K562 (cell line): ENCODE measurements at regions not wholly inside any gene's neighbourhood (a gene's known extent, or its start where the extent isn't known, plus 50 kb on each side); places are given as distances from the start of the nearest gene placed in this dataset.

ENCODE experiments used
- ATAC-seq: fragments of 200-7000 bp; cut with Tn5 transposase; 3 replicates; pipeline ENCODE4 v1.9.1; 2020; ENCODE audit warnings: moderate library complexity
- BruUV-seq: library from RNA; stranded (reverse); fragments of 400-500 nt; replicated peaks from 2 replicates; lab custom pipeline; 2021; lab: Mats Ljungman, UMichigan
- CTCF ChIA-PET: fragments of 300-600 bp; formaldehyde crosslinking; extraction: SDS; loops from one replicate; lab custom pipeline; 2021; ENCODE audit warnings: low intra/inter-chr PET ratio; lab: Yijun Ruan, JAX
- POLR2A ChIA-PET: fragments of 300-600, 350-650 bp; sonication (Branson Sonifier 250); formaldehyde crosslinking; extraction: SDS; loops from one replicate; lab custom pipeline; 2021; ENCODE audit warnings: antibody characterized with exemption, inconsistent platforms; lab: Yijun Ruan, JAX
- DNase-seq, 4 experiments: peaks; one replicate each; pipeline versions ENCODE4 v3.0.0 to v3.0.0-alpha.2; 2011 to 2018; ENCODE audit warnings: low spot score in 3 of 4, mixed read lengths in 3 of 4; ENCODE audit errors: extremely low read depth in 1 of 4
- FAIRE-seq: peaks from 2 replicates; lab custom pipeline; 2011; peaks lifted over from hg19 to GRCh38; lab: Jason Lieb, UNC
- H2AFZ ChIP-seq: 2 replicates; pipeline ENCODE4 v1.6.0; 2011; ENCODE audit warnings: low read depth, low read length, control low read depth, inconsistent platforms
- H3K27ac ChIP-seq: fragments of 200-600 bp; 3 replicates; pipeline ENCODE4 v1.8.0; 2011; ENCODE audit warnings: low read depth, mild to moderate bottlenecking, control low read depth, inconsistent platforms, low read length, moderate library complexity, mixed read lengths; ENCODE audit errors: extremely low read depth
- H3K27me3 ChIP-seq, 2 experiments: fragments of 300-600 bp in 1 of 2; 2 replicates in 1 of 2; 3 replicates in 1 of 2; pipeline versions ENCODE4 v1.6.0 to v1.8.0; 2011; ENCODE audit warnings: inconsistent platforms in 2 of 2, low read length in 2 of 2, mild to moderate bottlenecking in 1 of 2, mixed read lengths in 1 of 2, moderate library complexity in 1 of 2; ENCODE audit not compliant: control insufficient read depth in 2 of 2, insufficient read depth in 2 of 2
- H3K36me3 ChIP-seq: fragments of 300-600 bp; 3 replicates; pipeline ENCODE4 v1.8.0; 2011; ENCODE audit warnings: mild to moderate bottlenecking, low read length, inconsistent platforms; ENCODE audit not compliant: control insufficient read depth, insufficient read depth
- H3K4me1 ChIP-seq, 2 experiments: fragments of 200-600 bp in 1 of 2; replicated peaks in 1 of 2; 2 replicates in 1 of 2; 3 replicates in 1 of 2; pipeline versions ENCODE4 v1.5.1 to v1.8.0; 2011; ENCODE audit warnings: inconsistent platforms in 2 of 2, low read length in 2 of 2, mild to moderate bottlenecking in 1 of 2, mixed read lengths in 1 of 2, moderate library complexity in 1 of 2; ENCODE audit not compliant: control insufficient read depth in 2 of 2, insufficient read depth in 2 of 2
- H3K4me2 ChIP-seq: 2 replicates; pipeline ENCODE4 v1.6.1; 2011; ENCODE audit warnings: low read length, control low read depth, inconsistent platforms, mixed read lengths; ENCODE audit not compliant: insufficient read depth
- H3K4me3 ChIP-seq: fragments of 200-600 bp; sonication (generic), shearing (Covaris generic); 2 replicates; pipeline ENCODE4 v1.5.1; 2016; ENCODE audit warnings: control low read depth, inconsistent platforms
- H3K79me2 ChIP-seq: fragments of 200-600 bp; 3 replicates; pipeline ENCODE4 v1.8.0; 2011; ENCODE audit warnings: low read length, inconsistent platforms; ENCODE audit not compliant: control insufficient read depth, insufficient read depth
- H3K9ac ChIP-seq, 2 experiments: 2 replicates each; pipeline versions ENCODE4 v1.6.0 to v1.6.1; 2011; ENCODE audit warnings: low read depth in 2 of 2, low read length in 2 of 2, control low read depth in 1 of 2, inconsistent platforms in 1 of 2, mild to moderate bottlenecking in 1 of 2, mixed read lengths in 1 of 2; ENCODE audit not compliant: insufficient read depth in 1 of 2
- H3K9me1 ChIP-seq: one replicate; pipeline ENCODE4 v1.6.0; 2011; ENCODE audit warnings: inconsistent platforms, mild to moderate bottlenecking, low read length, moderate library complexity; ENCODE audit not compliant: control insufficient read depth, insufficient read depth
- H3K9me3 ChIP-seq: replicated peaks from 2 replicates; pipeline ENCODE4 v1.5.1; 2011; ENCODE audit warnings: low read depth, low read length, inconsistent platforms; ENCODE audit not compliant: control insufficient read depth, insufficient read depth
- H4K20me1 ChIP-seq: replicated peaks from 2 replicates; pipeline ENCODE4 v1.6.1; 2011; ENCODE audit warnings: low read length, inconsistent platforms, mixed read lengths; ENCODE audit not compliant: control insufficient read depth, insufficient read depth
- ARID2 ChIP-seq: fragments of 450-650 bp; IDR thresholded peaks from 2 replicates; pipeline ENCODE4 v1.6.1; 2017; ENCODE audit warnings: antibody characterized with exemption, mild to moderate bottlenecking
- ELF4 ChIP-seq: fragments of 450-650 bp; formaldehyde crosslinking; IDR thresholded peaks from 2 replicates; pipeline ENCODE4 v1.4.0; 2022; ENCODE audit warnings: missing genetic modification characterization
- KAT8 ChIP-seq: fragments of 450-650 bp; IDR thresholded peaks from 2 replicates; pipeline ENCODE4 v1.6.1; 2016; ENCODE audit warnings: low read depth, mild to moderate bottlenecking
- KLF10 ChIP-seq: fragments of 250-450 bp; sonication (Bioruptor Pico); IDR thresholded peaks from 2 replicates; pipeline ENCODE4 v1.6.1; 2021; ENCODE audit warnings: matching md5 sums
- ZFP1 ChIP-seq: fragments of 450-650 bp; formaldehyde crosslinking; IDR thresholded peaks from 2 replicates; pipeline ENCODE4 v1.4.0; 2020; ENCODE audit warnings: mild to moderate bottlenecking, mixed read lengths
- ZNF174 ChIP-seq: fragments of 250-450 bp; sonication (Bioruptor Pico); IDR thresholded peaks from 2 replicates; pipeline ENCODE4 v1.4.0; 2020; ENCODE audit warnings: mild to moderate bottlenecking
- ZNF23 ChIP-seq: fragments of 250-450 bp; sonication (Bioruptor Pico); IDR thresholded peaks from 2 replicates; pipeline ENCODE4 v1.4.0; 2020; ENCODE audit warnings: mild to moderate bottlenecking
- WGBS: fragments of 100-300 bp; shearing (Covaris generic); methylation state at CpG from one replicate; pipeline ENCODE4 v1.1.6; 2016; ENCODE audit warnings: low coverage, mixed read lengths; ENCODE audit not compliant: insufficient coverage; ENCODE audit errors: missing lambda C conversion rate; 5-methylcytosine and 5-hydroxymethylcytosine counted together
- in situ Hi-C: fragments of 300-500 bp; cut with MboI; formaldehyde crosslinking; loops from 4 replicates; pipeline ENCODE4 v1.15.0; 2018; ENCODE audit warnings: inconsistent platforms, mixed read lengths
- intact Hi-C: fragments of 100-400 bp; cut with micrococcal nuclease; formaldehyde crosslinking; loops from 2 replicates; pipeline ENCODE4 v1.14.2; 2022
- TF ChIP-seq, protein P1 (sequence below), 2 experiments: fragments of 250-450 bp in 1 of 2; fragments of 450-650 bp in 1 of 2; sonication (Bioruptor Pico) in 1 of 2; IDR thresholded peaks; 2 replicates each; pipeline versions ENCODE4 v1.6.1 to v1.8.0; 2016 to 2021; ENCODE audit warnings: mild to moderate bottlenecking in 2 of 2, moderate library complexity in 2 of 2, missing compliant biosample characterization in 1 of 2, missing genetic modification characterization in 1 of 2
- TF ChIP-seq, protein P2 (sequence below): fragments of 450-650 bp; formaldehyde crosslinking; IDR thresholded peaks from 2 replicates; pipeline ENCODE4 v1.4.0; 2020; ENCODE audit warnings: mild to moderate bottlenecking, mixed read lengths
- TF ChIP-seq, protein P3 (sequence below), 2 experiments: fragments of 450-650 bp in 1 of 2; IDR thresholded peaks; 2 replicates each; pipeline ENCODE4 v1.6.1; 2011 to 2017; ENCODE audit warnings: low read depth in 2 of 2, antibody characterized with exemption in 1 of 2, borderline replicate concordance in 1 of 2, low read length in 1 of 2, mild to moderate bottlenecking in 1 of 2, mixed read lengths in 1 of 2; ENCODE audit not compliant: control insufficient read depth in 1 of 2
- TF ChIP-seq, protein P4 (sequence below): fragments of 250-450 bp; sonication (Bioruptor Pico); IDR thresholded peaks from 2 replicates; pipeline ENCODE4 v1.4.0; 2020; ENCODE audit warnings: mild to moderate bottlenecking, moderate library complexity, borderline replicate concordance
- TF ChIP-seq, protein P5 (sequence below): sonication (generic); formaldehyde crosslinking; IDR thresholded peaks from 2 replicates; pipeline ENCODE4 v1.8.0; 2022; ENCODE audit warnings: mild to moderate bottlenecking, low read depth, missing genetic modification reagents

DNA sequence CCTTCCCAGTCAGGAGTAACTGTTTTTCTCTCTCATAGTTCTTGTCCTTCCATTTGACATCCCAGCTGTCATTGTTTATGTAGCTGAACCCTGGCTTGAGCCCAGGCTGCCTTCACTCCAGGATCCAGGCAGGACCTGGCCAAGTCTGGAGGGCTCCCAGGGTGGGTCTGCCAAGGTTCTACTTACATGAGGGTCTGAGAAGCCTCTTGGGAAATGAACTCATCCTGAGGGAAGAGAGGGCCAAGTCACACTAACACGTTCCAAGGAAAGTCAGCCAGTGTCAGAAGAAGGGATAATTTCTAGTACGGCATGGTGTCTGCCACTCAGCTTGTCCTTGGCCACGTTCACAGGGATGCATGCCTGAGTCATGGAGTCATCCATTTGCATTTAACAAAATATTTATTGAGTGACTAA is 54.8 kb upstream of the SRD5A3 start (continued):
- no peak for TF ChIP-seq ZNF174 (CRISPR knock-in tag)
- no peak for TF ChIP-seq ELF4 (CRISPR knock-in tag)
- no peak for TF ChIP-seq ARID2
- no peak for TF ChIP-seq ZFP1 (CRISPR knock-in tag)
- TF ChIP-seq, protein P1, sequence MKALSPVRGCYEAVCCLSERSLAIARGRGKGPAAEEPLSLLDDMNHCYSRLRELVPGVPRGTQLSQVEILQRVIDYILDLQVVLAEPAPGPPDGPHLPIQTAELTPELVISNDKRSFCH (CRISPR knock-in tag; IDR thresholded peaks at IDR 0.05) = no peak
- TF ChIP-seq, protein P1 (tag; IDR thresholded peaks at IDR 0.05) = no peak
- TF ChIP-seq, protein P2, sequence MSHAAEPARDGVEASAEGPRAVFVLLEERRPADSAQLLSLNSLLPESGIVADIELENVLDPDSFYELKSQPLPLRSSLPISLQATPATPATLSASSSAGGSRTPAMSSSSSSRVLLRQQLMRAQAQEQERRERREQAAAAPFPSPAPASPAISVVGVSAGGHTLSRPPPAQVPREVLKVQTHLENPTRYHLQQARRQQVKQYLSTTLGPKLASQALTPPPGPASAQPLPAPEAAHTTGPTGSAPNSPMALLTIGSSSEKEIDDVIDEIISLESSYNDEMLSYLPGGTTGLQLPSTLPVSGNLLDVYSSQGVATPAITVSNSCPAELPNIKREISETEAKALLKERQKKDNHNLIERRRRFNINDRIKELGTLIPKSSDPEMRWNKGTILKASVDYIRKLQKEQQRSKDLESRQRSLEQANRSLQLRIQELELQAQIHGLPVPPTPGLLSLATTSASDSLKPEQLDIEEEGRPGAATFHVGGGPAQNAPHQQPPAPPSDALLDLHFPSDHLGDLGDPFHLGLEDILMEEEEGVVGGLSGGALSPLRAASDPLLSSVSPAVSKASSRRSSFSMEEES = no peak

DNA sequence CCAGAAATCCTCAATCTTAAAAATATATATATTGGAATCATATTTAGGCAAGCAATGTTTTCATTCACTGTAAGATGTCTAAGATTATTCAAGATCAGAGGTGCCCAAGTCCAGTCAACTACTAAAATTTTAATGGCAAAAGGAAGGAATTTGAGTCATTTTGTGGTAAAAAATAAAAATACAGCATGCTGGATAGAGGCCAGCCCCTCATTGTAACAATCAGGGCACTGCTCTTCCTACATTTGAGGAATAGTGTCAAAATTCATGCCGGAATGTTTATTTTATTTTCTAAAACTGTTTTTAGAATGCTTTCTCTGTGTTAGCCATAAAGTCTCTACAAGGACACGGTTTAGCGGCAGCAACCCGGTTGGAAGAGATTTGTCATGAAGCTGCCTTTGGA is 49.9 kb upstream of the SRD5A3 start:
- Histone ChIP-seq H3K9ac (no peak overlapping the region), H3K36me3 (no peaks in the 10 kb centered on the region), H3K27ac (no peak overlapping the region), H3K9me3 (0 out of 2 replicates have a peak, but pooled peaks cover 3% of the 10 kb centered on the region), H3K9me1 (no peaks in the 10 kb centered on the region), H3K79me2 (no peaks in the 10 kb centered on the region), H3K4me2 (no peak overlapping the region), H3K4me3 (no peak overlapping the region), H4K20me1 (no peaks in the 10 kb centered on the region), H3K27me3 (peaks cover 2 to 8% of the 10 kb centered on the region in 2 experiments; a peak in 3 of 5 replicates), H2AFZ (no peak overlapping the region), H3K4me1 (no peaks in the 10 kb centered on the region; a peak in 1 of 5 replicates)
- in situ Hi-C loops (no loop called here), intact Hi-C loops (no loop called here)
- ChIA-PET POLR2A (no interaction called here), CTCF (interaction anchor here (0.6 kb wide), 1 partner anchor 117 kb away, joined by 3 read pairs; no protein-coding TSS in a partner anchor)
- WGBS = 3% methylated on average over 4 of the region's 4 CpGs
- DNase-seq (no peak), FAIRE-seq (no peak), ATAC-seq (no peak)
- BruUV-seq = no TSS peak
- TF ChIP-seq, protein P3, sequence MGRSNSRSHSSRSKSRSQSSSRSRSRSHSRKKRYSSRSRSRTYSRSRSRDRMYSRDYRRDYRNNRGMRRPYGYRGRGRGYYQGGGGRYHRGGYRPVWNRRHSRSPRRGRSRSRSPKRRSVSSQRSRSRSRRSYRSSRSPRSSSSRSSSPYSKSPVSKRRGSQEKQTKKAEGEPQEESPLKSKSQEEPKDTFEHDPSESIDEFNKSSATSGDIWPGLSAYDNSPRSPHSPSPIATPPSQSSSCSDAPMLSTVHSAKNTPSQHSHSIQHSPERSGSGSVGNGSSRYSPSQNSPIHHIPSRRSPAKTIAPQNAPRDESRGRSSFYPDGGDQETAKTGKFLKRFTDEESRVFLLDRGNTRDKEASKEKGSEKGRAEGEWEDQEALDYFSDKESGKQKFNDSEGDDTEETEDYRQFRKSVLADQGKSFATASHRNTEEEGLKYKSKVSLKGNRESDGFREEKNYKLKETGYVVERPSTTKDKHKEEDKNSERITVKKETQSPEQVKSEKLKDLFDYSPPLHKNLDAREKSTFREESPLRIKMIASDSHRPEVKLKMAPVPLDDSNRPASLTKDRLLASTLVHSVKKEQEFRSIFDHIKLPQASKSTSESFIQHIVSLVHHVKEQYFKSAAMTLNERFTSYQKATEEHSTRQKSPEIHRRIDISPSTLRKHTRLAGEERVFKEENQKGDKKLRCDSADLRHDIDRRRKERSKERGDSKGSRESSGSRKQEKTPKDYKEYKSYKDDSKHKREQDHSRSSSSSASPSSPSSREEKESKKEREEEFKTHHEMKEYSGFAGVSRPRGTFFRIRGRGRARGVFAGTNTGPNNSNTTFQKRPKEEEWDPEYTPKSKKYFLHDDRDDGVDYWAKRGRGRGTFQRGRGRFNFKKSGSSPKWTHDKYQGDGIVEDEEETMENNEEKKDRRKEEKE (IDR thresholded peaks at IDR 0.05; ENCODE audit: borderline replicate concordance in 1 of 2, control insufficient read depth in 1 of 2, low read depth in 2 of 2, low read length in 1 of 2) = no peak
- TF ChIP-seq, protein P4, sequence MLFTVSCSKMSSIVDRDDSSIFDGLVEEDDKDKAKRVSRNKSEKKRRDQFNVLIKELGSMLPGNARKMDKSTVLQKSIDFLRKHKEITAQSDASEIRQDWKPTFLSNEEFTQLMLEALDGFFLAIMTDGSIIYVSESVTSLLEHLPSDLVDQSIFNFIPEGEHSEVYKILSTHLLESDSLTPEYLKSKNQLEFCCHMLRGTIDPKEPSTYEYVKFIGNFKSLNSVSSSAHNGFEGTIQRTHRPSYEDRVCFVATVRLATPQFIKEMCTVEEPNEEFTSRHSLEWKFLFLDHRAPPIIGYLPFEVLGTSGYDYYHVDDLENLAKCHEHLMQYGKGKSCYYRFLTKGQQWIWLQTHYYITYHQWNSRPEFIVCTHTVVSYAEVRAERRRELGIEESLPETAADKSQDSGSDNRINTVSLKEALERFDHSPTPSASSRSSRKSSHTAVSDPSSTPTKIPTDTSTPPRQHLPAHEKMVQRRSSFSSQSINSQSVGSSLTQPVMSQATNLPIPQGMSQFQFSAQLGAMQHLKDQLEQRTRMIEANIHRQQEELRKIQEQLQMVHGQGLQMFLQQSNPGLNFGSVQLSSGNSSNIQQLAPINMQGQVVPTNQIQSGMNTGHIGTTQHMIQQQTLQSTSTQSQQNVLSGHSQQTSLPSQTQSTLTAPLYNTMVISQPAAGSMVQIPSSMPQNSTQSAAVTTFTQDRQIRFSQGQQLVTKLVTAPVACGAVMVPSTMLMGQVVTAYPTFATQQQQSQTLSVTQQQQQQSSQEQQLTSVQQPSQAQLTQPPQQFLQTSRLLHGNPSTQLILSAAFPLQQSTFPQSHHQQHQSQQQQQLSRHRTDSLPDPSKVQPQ (CRISPR knock-in tag) = no peak
- TF ChIP-seq, protein P5, sequence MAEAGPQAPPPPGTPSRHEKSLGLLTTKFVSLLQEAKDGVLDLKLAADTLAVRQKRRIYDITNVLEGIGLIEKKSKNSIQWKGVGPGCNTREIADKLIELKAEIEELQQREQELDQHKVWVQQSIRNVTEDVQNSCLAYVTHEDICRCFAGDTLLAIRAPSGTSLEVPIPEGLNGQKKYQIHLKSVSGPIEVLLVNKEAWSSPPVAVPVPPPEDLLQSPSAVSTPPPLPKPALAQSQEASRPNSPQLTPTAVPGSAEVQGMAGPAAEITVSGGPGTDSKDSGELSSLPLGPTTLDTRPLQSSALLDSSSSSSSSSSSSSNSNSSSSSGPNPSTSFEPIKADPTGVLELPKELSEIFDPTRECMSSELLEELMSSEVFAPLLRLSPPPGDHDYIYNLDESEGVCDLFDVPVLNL (CRISPR knock-in tag) = no peak
- TF ChIP-seq ZNF23 (no peak), KLF10 (CRISPR knock-in tag) (no peak), KAT8 (no peak)
